GM18907 (cell line): ENCODE measurements at regions not wholly inside any gene's neighbourhood (a gene's known extent, or its start where the extent isn't known, plus 50 kb on each side); places are given as distances from the start of the nearest gene placed in this dataset.

Experiments
- ATAC-seq: cut with Tn5 transposase; IDR thresholded peaks from one replicate; pipeline ENCODE4 v1.9.1; 2021; ENCODE audit warnings: mild to moderate bottlenecking, moderate library complexity; ENCODE audit not compliant: unreplicated experiment

- ATAC-seq, result no peak
Observed at GRCh38 chr22:27452922-27453321, 348.6 kb downstream of the MN1 start.

- no peak for ATAC-seq
Observed at GRCh38 chr22:27453725-27454124, 347.8 kb downstream of the MN1 start.

GRCh38 chr22:27454807-27455450, 346.6 kb downstream of the MN1 start:
- ATAC-seq, result no peak

- ATAC-seq, result no peak
Observed at GRCh38 chr22:27455526-27455925, 346.0 kb downstream of the MN1 start.

- ATAC-seq, result no peak
Observed at GRCh38 chr22:27456696-27457503, 344.7 kb downstream of the MN1 start.

GRCh38 chr22:27459999-27460398, 341.6 kb downstream of the MN1 start:
- ATAC-seq, result no peak

- no peak for ATAC-seq
Observed at GRCh38 chr22:27460591-27461347, 340.8 kb downstream of the MN1 start.

- no peak for ATAC-seq
Observed at GRCh38 chr22:27461470-27461869, 340.1 kb downstream of the MN1 start.

- ATAC-seq, result no peak
Observed at GRCh38 chr22:27462190-27462589, 339.4 kb downstream of the MN1 start.

GRCh38 chr22:27463121-27463660, 338.4 kb downstream of the MN1 start:
- ATAC-seq, result no peak

- ATAC-seq, result no peak
Observed at GRCh38 chr22:27466229-27466628, 335.3 kb downstream of the MN1 start.

GRCh38 chr22:27466778-27467438, 334.6 kb downstream of the MN1 start:
- no peak for ATAC-seq

GRCh38 chr22:27467711-27468110, 333.8 kb downstream of the MN1 start:
- ATAC-seq, result no peak

GRCh38 chr22:27468712-27469111, 332.8 kb downstream of the MN1 start:
- no peak for ATAC-seq

- ATAC-seq, result no peak
Observed at GRCh38 chr22:27470169-27470772, 331.3 kb downstream of the MN1 start.

GRCh38 chr22:27472975-27473374, 328.6 kb downstream of the MN1 start:
- ATAC-seq, result no peak

GRCh38 chr22:27473533-27473932, 328.0 kb downstream of the MN1 start:
- no peak for ATAC-seq

- ATAC-seq, result no peak
Observed at GRCh38 chr22:27474112-27474571, 327.4 kb downstream of the MN1 start.

- no peak for ATAC-seq
Observed at GRCh38 chr22:27474711-27475547, 326.6 kb downstream of the MN1 start.

- ATAC-seq, result no peak
Observed at GRCh38 chr22:27475548-27475897, 326.0 kb downstream of the MN1 start.
